HL-60 (cell line): ENCODE measurements at regions not wholly inside any gene's neighbourhood (a gene's known extent, or its start where the extent isn't known, plus 50 kb on each side); places are given as distances from the start of the nearest gene placed in this dataset.

ENCODE experiments used
- DNase-seq, 2 experiments: peaks; one replicate each; pipeline ENCODE4 v3.0.0-alpha.2; 2010 to 2020; ENCODE audit warnings: low read depth in 1 of 2, low spot score in 1 of 2
- H3K27ac ChIP-seq: fragments of 250-450 bp; sonication (Bioruptor Pico); replicated peaks from 2 replicates; pipeline ENCODE4 v1.5.1; 2020; ENCODE audit warnings: mild to moderate bottlenecking, moderate library complexity
- H3K27me3 ChIP-seq: fragments of 250-450 bp; sonication (Bioruptor Pico); 2 replicates; pipeline ENCODE4 v1.5.1; 2021; ENCODE audit warnings: mild to moderate bottlenecking, moderate library complexity; ENCODE audit not compliant: insufficient read depth, poor library complexity, severe bottlenecking
- H3K4me3 ChIP-seq: replicated peaks from 2 replicates; pipeline ENCODE4 v1.5.1; 2011; ENCODE audit warnings: mild to moderate bottlenecking, control low read depth, low read length; ENCODE audit not compliant: insufficient read depth
- CTCF ChIP-seq: IDR thresholded peaks from one replicate; pipeline ENCODE4 v1.5.1; 2011; ENCODE audit warnings: low read length, control low read depth, inconsistent platforms; ENCODE audit not compliant: insufficient read depth
- GABPA ChIP-seq: IDR thresholded peaks from 2 replicates; pipeline ENCODE4 v1.6.1; 2012; ENCODE audit warnings: low read depth
- POLR2AphosphoS5 ChIP-seq: IDR thresholded peaks from 2 replicates; pipeline ENCODE4 v1.6.1; 2012; ENCODE audit warnings: low read depth
- REST ChIP-seq: IDR thresholded peaks from 2 replicates; pipeline ENCODE4 v1.6.1; 2012; ENCODE audit warnings: low read depth; ENCODE audit not compliant: insufficient replicate concordance
- SPI1 ChIP-seq: IDR thresholded peaks from 2 replicates; pipeline ENCODE4 v1.6.1; 2012; ENCODE audit warnings: low read depth, mild to moderate bottlenecking, borderline replicate concordance

DNA sequence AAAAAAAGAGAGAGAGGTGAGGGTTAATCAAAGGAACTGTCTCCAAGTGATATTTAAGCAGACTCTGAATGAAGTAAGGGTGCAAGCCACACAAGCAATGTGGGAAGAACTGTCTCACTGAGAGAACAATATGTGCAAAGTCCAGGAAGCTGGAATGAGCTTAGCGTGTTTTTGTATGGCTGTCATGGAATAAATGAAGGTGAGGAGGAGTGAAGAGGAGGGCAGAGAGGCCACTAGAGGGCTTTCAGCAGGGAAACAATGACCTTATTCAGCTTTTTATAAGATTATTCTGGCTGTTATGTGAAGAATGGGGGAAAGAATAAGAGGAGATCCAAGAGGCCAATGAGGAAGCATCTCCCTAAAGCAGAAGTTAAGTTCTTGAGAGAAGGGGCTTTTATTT is 86.9 kb upstream of the COL8A1 start:
- H3K27me3 ChIP-seq = no peaks in the 10 kb centered on the region
- H3K4me3 ChIP-seq = no peak overlapping the region
- DNase-seq = no peak
- H3K27ac ChIP-seq = no peak overlapping the region
- TF ChIP-seq REST = no peak

DNA sequence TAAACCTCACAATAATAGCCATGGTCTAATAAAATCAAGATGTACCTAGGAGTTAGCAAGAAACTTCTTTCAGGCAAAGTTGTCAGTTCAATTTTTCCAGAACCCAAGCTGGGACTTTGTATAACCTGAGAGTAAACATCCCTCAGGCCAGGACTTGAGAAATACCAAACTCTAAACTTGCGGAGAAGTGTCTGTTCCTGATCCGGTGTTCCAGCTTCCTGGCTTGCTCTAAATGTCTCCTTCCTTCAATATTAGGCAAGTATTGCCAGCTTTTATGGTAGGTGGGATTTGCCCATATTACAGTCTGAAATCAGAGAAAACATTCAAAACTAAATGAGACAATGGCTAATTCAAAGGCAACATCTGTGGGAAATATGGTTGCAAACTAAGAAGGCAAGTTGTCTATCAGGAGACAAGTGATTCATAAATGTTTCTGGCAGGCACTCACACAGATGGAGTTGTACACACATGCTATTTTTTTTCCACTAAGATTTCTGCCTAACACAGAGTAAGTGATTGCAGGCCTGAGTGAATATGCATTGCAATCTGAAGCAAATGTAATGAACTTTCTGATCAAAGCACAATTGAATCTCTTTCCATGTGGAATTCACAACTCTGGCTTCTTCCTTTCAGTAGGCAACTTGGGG is 88.3 kb upstream of the COL8A1 start:
- no peak overlapping the region for H3K4me3 ChIP-seq
- peaks cover 3% of the 10 kb centered on the region for H3K27me3 ChIP-seq
- DNase-seq = no peak
- no peak overlapping the region for H3K27ac ChIP-seq
- TF ChIP-seq SPI1 (no peak), REST (no peak), GABPA (no peak), CTCF (no peak), POLR2AphosphoS5 (no peak)

GRCh38 chr3:99549220-99549619 is 89.2 kb upstream of the COL8A1 start:
- TF ChIP-seq SPI1 (no peak), GABPA (no peak), REST (no peak), POLR2AphosphoS5 (no peak), CTCF (no peak)
- H3K27me3 ChIP-seq = peaks cover 3% of the 10 kb centered on the region

DNA sequence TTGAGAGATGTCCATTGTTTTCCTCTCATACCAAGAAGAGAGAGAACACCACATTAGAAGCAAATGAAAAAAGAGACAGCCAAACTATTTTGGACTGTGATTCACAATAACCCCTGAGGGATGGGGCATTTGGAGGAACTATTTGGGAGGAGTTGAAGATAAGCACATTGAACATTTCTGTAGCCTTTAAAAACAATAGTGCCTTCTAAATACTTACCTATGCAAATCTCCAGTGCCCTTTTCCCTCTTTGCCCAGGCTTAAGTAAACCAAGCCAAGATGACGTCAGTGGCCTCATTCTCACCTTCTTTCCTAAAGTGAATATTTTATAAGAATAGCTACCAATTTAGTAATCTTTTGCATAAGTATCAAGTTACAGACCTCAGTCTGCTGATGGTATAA is 89.7 kb upstream of the COL8A1 start:
- no peak for TF ChIP-seq SPI1
- TF ChIP-seq REST = no peak
- no peak for TF ChIP-seq CTCF
- TF ChIP-seq GABPA = no peak
- no peak for TF ChIP-seq POLR2AphosphoS5
- peaks cover 3% of the 10 kb centered on the region for H3K27me3 ChIP-seq
- no peak overlapping the region for H3K27ac ChIP-seq
- DNase-seq = no peak
- H3K4me3 ChIP-seq = no peak overlapping the region

More at GRCh38 chr3:99549220-99549619, 89.2 kb upstream of the COL8A1 start:
- no peak for DNase-seq
- Histone ChIP-seq H3K4me3 (no peak overlapping the region), H3K27ac (no peak overlapping the region)
